Neural cell (in vitro differentiated cells): ENCODE measurements at regions not wholly inside any gene's neighbourhood (a gene's known extent, or its start where the extent isn't known, plus 50 kb on each side); places are given as distances from the start of the nearest gene placed in this dataset.

Experiments used
- H2AFZ ChIP-seq: fragments of 200-600, 300-800 bp; sonication (generic), shearing (Covaris generic); 2 replicates; pipeline ENCODE4 v1.6.0; 2014; ENCODE audit warnings: low read depth, mild to moderate bottlenecking, antibody characterized with exemption, low read length, moderate library complexity
- H3F3A ChIP-seq: fragments of 200-600 bp; shearing (Covaris generic); 2 replicates; pipeline ENCODE4 v1.6.1; 2016; ENCODE audit warnings: mild to moderate bottlenecking, moderate library complexity, mixed read lengths, antibody characterized with exemption, low read length; ENCODE audit not compliant: insufficient read depth, poor library complexity, severe bottlenecking
- H3K27ac ChIP-seq: fragments of 200-600, 300-800 bp; sonication (generic), shearing (Covaris generic); 2 replicates; pipeline ENCODE4 v1.5.1; 2014; ENCODE audit warnings: mild to moderate bottlenecking, low read length, moderate library complexity
- H3K27me3 ChIP-seq: fragments of 300-800, 200-600 bp; sonication (generic), shearing (Covaris generic); 2 replicates; pipeline ENCODE4 v1.6.0; 2014; ENCODE audit warnings: mild to moderate bottlenecking, low read depth, low read length, moderate library complexity; ENCODE audit not compliant: insufficient read depth
- H3K36me3 ChIP-seq: fragments of 300-800, 200-600 bp; sonication (generic), shearing (Covaris generic); 2 replicates; pipeline ENCODE4 v1.5.1; 2014; ENCODE audit warnings: mild to moderate bottlenecking, antibody characterized with exemption, low read length, moderate library complexity; ENCODE audit not compliant: insufficient read depth
- H3K4me2 ChIP-seq: fragments of 300-800, 200-600 bp; sonication (generic), shearing (Covaris generic); 2 replicates; pipeline ENCODE4 v1.6.0; 2014; ENCODE audit warnings: mild to moderate bottlenecking, low read length
- H3K4me3 ChIP-seq: fragments of 300-800, 200-600 bp; sonication (generic), shearing (Covaris generic); 2 replicates; pipeline ENCODE4 v1.5.1; 2014; ENCODE audit warnings: mild to moderate bottlenecking, low read length, moderate library complexity
- H3K79me2 ChIP-seq: fragments of 200-600 bp; shearing (Covaris generic); replicated peaks from 2 replicates; pipeline ENCODE4 v1.6.0; 2014; ENCODE audit warnings: mild to moderate bottlenecking, low read length, moderate library complexity; ENCODE audit not compliant: insufficient read depth
- H3K9ac ChIP-seq: fragments of 300-800, 200-600 bp; sonication (generic), shearing (Covaris generic); 2 replicates; pipeline ENCODE4 v1.6.1; 2016; ENCODE audit warnings: mild to moderate bottlenecking, low read length, mixed read lengths
- H3K9me2 ChIP-seq: fragments of 200-600 bp; shearing (Covaris generic); 2 replicates; pipeline ENCODE4 v1.6.1; 2016; ENCODE audit warnings: mild to moderate bottlenecking, low read length, mixed read lengths; ENCODE audit not compliant: insufficient read depth
- H3K9me3 ChIP-seq: fragments of 200-600, 300-800 bp; sonication (generic), shearing (Covaris generic); 2 replicates; pipeline ENCODE4 v1.6.1; 2016; ENCODE audit warnings: mild to moderate bottlenecking, mixed run types, low read length, moderate library complexity, mixed read lengths
- H4K20me1 ChIP-seq: fragments of 200-600 bp; shearing (Covaris generic); 2 replicates; pipeline ENCODE4 v1.6.1; 2016; ENCODE audit warnings: mild to moderate bottlenecking, mixed run types; ENCODE audit not compliant: insufficient read depth
- EP300 ChIP-seq: fragments of 450-650 bp; conservative IDR thresholded peaks from 2 replicates; pipeline ENCODE4 v1.6.1; 2014; ENCODE audit warnings: antibody characterized with exemption, mild to moderate bottlenecking, moderate library complexity; ENCODE audit not compliant: poor library complexity, severe bottlenecking
- EZH2 ChIP-seq: fragments of 200-600, 300-800 bp; shearing (Covaris generic), sonication (generic); IDR thresholded peaks from 2 replicates; pipeline ENCODE4 v1.6.1; 2014; ENCODE audit warnings: antibody characterized with exemption, low read length, borderline replicate concordance, mild to moderate bottlenecking; ENCODE audit not compliant: insufficient read depth, poor library complexity, severe bottlenecking
- MXI1 ChIP-seq: fragments of 450-650 bp; conservative IDR thresholded peaks from 2 replicates; pipeline ENCODE4 v1.6.1; 2014; ENCODE audit warnings: antibody characterized with exemption, mild to moderate bottlenecking; ENCODE audit not compliant: poor library complexity, severe bottlenecking
- POLR2AphosphoS5 ChIP-seq: IDR thresholded peaks from 2 replicates; pipeline ENCODE4 v1.6.1; 2012
- RAD21 ChIP-seq: fragments of 450-650 bp; conservative IDR thresholded peaks from 2 replicates; pipeline ENCODE4 v1.6.1; 2014; ENCODE audit warnings: antibody characterized with exemption, mild to moderate bottlenecking, moderate library complexity
- SMC3 ChIP-seq: fragments of 450-650 bp; conservative IDR thresholded peaks from 2 replicates; pipeline ENCODE4 v1.6.1; 2014; ENCODE audit warnings: antibody characterized with exemption, mild to moderate bottlenecking, moderate library complexity; ENCODE audit not compliant: poor library complexity
- TAF1 ChIP-seq: IDR thresholded peaks from 2 replicates; pipeline ENCODE4 v1.6.1; 2012; ENCODE audit warnings: low read depth
- TF ChIP-seq, protein P1 (sequence below): IDR thresholded peaks from 2 replicates; pipeline ENCODE4 v1.6.1; 2012; ENCODE audit warnings: borderline replicate concordance
- TF ChIP-seq, protein P2 (sequence below): fragments of 450-650 bp; IDR thresholded peaks from 2 replicates; pipeline ENCODE4 v1.5.1; 2014; ENCODE audit warnings: antibody characterized with exemption, mild to moderate bottlenecking, moderate library complexity; ENCODE audit not compliant: poor library complexity, severe bottlenecking

DNA sequence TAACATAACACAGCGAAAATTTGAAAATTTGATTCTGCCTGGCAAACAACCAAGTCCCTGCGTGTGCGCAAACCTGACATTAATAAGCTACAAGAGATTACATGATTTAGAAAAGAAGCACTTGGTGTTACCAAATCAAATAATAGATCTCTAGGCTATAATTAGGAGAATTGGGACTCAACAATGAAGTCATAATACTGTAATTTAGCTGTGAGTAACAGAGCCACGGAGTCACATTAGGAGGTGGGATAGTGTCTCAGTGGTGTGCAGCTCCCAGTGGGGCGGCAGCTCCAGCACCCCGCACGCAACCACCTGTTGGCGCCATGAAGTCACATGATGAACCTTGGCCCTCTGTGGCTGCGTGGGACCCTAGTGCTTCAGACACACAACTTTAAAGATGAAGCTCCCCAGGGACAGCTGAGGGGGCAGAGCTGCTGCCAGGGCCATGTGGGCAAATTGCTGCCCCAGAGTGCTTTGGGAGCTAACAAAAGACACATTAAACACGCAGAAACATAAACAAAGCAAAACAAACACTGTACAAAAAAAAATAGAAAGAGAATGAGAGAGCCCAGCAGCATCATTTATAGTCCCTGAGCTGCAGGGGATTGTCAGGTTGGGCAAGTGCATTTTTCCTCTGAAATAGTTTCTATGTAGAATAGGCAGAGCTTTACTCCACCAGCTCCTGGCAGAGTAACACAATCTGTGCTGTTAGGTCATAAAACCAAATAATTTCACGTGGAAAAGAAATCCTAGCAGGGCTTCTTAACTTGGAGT lies 605.6 kb downstream of the SOX6 start:
- Histone ChIP-seq H3F3A (no peaks in the 10 kb centered on the region), H3K79me2 (no peaks in the 10 kb centered on the region), H3K4me2 (no peak overlapping the region), H3K27ac (no peak overlapping the region), H4K20me1 (no peaks in the 10 kb centered on the region), H3K36me3 (no peaks in the 10 kb centered on the region), H3K27me3 (no peaks in the 10 kb centered on the region), H3K9me3 (no peaks in the 10 kb centered on the region), H3K9ac (no peak overlapping the region), H3K9me2 (no peaks in the 10 kb centered on the region), H3K4me3 (no peak overlapping the region), H2AFZ (no peak overlapping the region)
- no peak for TF ChIP-seq MXI1
- no peak for TF ChIP-seq RAD21
- TF ChIP-seq, protein P1, sequence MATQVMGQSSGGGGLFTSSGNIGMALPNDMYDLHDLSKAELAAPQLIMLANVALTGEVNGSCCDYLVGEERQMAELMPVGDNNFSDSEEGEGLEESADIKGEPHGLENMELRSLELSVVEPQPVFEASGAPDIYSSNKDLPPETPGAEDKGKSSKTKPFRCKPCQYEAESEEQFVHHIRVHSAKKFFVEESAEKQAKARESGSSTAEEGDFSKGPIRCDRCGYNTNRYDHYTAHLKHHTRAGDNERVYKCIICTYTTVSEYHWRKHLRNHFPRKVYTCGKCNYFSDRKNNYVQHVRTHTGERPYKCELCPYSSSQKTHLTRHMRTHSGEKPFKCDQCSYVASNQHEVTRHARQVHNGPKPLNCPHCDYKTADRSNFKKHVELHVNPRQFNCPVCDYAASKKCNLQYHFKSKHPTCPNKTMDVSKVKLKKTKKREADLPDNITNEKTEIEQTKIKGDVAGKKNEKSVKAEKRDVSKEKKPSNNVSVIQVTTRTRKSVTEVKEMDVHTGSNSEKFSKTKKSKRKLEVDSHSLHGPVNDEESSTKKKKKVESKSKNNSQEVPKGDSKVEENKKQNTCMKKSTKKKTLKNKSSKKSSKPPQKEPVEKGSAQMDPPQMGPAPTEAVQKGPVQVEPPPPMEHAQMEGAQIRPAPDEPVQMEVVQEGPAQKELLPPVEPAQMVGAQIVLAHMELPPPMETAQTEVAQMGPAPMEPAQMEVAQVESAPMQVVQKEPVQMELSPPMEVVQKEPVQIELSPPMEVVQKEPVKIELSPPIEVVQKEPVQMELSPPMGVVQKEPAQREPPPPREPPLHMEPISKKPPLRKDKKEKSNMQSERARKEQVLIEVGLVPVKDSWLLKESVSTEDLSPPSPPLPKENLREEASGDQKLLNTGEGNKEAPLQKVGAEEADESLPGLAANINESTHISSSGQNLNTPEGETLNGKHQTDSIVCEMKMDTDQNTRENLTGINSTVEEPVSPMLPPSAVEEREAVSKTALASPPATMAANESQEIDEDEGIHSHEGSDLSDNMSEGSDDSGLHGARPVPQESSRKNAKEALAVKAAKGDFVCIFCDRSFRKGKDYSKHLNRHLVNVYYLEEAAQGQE, result no peak
- TF ChIP-seq, protein P2, sequence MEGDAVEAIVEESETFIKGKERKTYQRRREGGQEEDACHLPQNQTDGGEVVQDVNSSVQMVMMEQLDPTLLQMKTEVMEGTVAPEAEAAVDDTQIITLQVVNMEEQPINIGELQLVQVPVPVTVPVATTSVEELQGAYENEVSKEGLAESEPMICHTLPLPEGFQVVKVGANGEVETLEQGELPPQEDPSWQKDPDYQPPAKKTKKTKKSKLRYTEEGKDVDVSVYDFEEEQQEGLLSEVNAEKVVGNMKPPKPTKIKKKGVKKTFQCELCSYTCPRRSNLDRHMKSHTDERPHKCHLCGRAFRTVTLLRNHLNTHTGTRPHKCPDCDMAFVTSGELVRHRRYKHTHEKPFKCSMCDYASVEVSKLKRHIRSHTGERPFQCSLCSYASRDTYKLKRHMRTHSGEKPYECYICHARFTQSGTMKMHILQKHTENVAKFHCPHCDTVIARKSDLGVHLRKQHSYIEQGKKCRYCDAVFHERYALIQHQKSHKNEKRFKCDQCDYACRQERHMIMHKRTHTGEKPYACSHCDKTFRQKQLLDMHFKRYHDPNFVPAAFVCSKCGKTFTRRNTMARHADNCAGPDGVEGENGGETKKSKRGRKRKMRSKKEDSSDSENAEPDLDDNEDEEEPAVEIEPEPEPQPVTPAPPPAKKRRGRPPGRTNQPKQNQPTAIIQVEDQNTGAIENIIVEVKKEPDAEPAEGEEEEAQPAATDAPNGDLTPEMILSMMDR, result no peak
- TF ChIP-seq EP300, result no peak
- TF ChIP-seq TAF1, result no peak
- TF ChIP-seq EZH2, result no peak
- no peak for TF ChIP-seq POLR2AphosphoS5
- TF ChIP-seq SMC3, result no peak

DNA sequence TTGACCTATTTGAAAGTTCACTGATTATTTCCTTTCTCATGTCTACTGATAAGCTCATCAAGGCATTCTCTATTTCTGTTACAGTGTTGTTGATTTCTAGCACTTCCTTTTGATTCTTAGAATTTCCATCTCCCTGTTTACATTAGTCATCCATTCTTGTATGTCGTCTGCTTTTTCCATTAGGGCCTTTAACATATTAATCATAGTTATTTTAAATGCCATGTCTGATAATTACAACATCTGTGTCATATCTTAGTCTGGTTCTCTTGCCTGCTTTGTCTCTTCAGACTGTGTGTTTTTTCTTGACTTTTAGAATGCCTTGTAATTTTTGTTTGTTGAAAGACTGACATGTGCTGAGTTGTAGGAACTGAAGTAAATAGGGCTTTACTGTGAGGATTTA lies 602.1 kb downstream of the SOX6 start:
- Histone ChIP-seq H3K36me3 (no peaks in the 10 kb centered on the region), H3K9me2 (no peaks in the 10 kb centered on the region), H2AFZ (no peak overlapping the region), H3K9ac (no peak overlapping the region), H3K4me2 (no peak overlapping the region), H3F3A (no peaks in the 10 kb centered on the region), H3K27ac (no peak overlapping the region), H3K27me3 (no peaks in the 10 kb centered on the region), H4K20me1 (no peaks in the 10 kb centered on the region), H3K79me2 (no peaks in the 10 kb centered on the region), H3K4me3 (no peak overlapping the region), H3K9me3 (no peaks in the 10 kb centered on the region)
- TF ChIP-seq SMC3 (no peak), EP300 (no peak), EZH2 (no peak), POLR2AphosphoS5 (no peak), TAF1 (no peak), MXI1 (no peak), RAD21 (no peak)
- TF ChIP-seq, protein P2, result no peak
- TF ChIP-seq, protein P1, result no peak
